ENCODE measurements at regions not wholly inside any gene's neighbourhood (a gene's known extent, or its start where the extent isn't known, plus 50 kb on each side); places are given as distances from the start of the nearest gene placed in this dataset.
A peak's percentile ranks its signal among the peaks of the same experiment; 100 is the strongest.

DNA sequence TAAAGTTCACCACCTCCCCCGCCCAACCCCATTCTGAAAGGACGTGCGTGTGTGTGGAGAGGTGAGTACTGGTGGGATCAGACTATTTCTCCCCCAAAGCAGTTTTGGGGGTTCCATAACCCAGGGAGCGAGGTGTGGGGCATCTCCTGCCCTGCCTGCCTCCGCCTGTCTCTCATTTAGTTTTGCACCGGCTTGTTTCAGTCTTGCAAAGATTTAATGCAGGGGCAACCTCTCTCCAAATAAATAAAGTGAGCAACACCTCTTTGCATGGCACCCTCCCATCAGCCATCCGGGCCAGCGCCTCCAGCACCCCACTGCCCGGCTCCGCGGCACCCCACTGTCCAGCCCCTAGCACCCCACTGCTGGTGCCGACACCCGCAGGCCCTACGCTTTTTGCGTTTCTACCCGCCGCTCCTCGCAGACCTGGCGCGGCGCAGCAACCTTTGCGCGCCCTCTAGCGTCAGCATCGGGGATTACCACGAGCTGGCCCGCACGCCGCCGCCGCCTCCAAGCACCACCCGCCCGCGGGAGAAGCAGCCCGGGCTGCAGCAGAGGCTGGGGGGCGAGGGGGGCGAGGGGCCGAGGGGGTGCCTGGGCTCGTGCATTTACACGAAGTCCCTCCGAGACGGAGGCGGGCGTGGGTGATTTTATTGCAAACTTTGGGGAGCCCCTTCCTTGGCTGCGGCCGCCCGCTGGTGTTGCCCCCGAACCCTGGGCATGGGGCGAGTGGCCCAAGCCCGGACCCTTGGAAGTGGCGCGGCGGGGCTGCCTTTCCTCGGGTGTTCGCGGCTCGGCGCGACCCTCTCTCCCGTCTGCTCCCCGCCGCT lies 55.8 kb upstream of the VRK1 start:
- TF ChIP-seq, protein P1, sequence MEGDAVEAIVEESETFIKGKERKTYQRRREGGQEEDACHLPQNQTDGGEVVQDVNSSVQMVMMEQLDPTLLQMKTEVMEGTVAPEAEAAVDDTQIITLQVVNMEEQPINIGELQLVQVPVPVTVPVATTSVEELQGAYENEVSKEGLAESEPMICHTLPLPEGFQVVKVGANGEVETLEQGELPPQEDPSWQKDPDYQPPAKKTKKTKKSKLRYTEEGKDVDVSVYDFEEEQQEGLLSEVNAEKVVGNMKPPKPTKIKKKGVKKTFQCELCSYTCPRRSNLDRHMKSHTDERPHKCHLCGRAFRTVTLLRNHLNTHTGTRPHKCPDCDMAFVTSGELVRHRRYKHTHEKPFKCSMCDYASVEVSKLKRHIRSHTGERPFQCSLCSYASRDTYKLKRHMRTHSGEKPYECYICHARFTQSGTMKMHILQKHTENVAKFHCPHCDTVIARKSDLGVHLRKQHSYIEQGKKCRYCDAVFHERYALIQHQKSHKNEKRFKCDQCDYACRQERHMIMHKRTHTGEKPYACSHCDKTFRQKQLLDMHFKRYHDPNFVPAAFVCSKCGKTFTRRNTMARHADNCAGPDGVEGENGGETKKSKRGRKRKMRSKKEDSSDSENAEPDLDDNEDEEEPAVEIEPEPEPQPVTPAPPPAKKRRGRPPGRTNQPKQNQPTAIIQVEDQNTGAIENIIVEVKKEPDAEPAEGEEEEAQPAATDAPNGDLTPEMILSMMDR (IDR thresholded peaks at IDR 0.05; ENCODE audit: insufficient read depth, low read depth, low read length, missing control alignments) = peak; percentile 67
- peak overlapping the region; percentile 45 for H3K4me3 ChIP-seq (ENCODE audit: low read length)
- peak; percentile 50 for DNase-seq (ENCODE audit: low read depth)

DNA sequence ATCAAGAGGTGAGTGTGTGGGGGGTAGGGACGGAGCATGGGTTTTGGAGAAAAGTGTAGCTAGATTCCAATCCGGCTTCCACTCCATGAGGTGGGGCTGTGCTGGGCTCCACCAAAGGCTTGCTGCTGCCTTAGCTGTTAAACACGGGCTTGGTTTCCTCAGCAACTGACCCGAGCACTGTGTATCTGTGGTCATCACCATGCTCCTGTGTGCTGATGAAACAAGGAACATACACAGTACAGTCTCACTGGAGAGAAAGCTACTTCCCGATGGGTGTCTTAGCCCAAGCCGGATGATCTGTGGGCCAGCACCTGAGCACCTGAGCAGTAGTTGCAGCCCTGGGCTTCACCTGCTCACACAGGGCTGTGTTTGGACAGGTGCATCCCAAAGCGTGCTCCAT lies 52.9 kb upstream of the VRK1 start:
- TF ChIP-seq, protein P1 (IDR thresholded peaks at IDR 0.05; ENCODE audit: insufficient read depth, low read depth, low read length, missing control alignments) = no peak
- no peak overlapping the region for H3K4me3 ChIP-seq (ENCODE audit: low read length)
- DNase-seq (ENCODE audit: low read depth) = no peak

DNA sequence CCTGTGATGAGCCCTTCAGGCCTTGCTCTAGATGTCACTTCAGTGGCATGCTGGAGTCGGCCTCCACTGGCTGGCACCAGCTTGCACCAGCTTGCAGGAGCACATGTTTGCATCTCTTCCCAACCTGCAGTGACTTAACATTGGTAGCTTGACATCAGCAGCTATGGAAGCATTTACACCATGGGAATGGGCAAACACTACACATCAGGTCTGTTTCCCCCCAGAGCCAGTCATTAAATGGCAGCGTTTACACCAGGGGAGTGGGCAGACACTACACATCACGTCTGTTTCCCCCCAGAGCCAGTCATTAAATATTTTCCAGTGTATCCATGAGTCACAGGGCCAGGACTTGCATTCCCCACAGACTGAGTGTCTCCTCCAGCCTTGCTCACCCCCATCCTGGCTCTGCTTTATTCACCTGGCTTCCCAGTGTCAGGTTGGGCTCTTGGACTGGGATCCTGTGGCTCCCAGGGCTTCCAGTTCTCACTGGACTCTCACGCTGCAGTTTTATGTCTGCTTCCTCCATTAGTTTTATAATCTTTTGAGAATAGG lies 51.6 kb upstream of the VRK1 start:
- no peak overlapping the region for H3K4me3 ChIP-seq (ENCODE audit: low read length)
- DNase-seq (ENCODE audit: low read depth) = peak; percentile 15
- TF ChIP-seq, protein P1 (IDR thresholded peaks at IDR 0.05; ENCODE audit: insufficient read depth, low read depth, low read length, missing control alignments) = no peak

DNA sequence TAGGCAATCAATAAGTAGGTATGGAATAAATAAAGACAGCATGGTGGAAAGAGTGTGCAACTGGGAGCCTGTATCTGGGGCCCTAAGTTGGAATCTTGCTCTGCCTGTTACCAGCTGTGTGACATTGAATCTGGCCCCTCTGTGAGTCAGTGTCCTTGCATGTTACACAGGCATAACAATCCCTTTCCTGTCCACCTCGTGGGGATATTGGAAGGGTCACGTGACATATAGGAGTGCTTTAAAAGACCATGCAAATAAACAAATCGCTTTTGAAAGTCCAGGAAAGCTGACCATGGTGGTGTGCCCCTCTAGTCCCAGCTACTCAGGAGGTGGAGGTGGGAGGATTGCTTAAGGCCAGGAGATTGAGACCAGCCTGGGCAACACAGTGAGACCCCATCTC lies 51.1 kb upstream of the VRK1 start:
- H3K4me3 ChIP-seq (ENCODE audit: low read length) = no peak overlapping the region
- TF ChIP-seq, protein P1 (IDR thresholded peaks at IDR 0.05; ENCODE audit: insufficient read depth, low read depth, low read length, missing control alignments) = no peak
- no peak for DNase-seq (ENCODE audit: low read depth)

GRCh38 chr14:96747006-96747405 lies 50.2 kb upstream of the VRK1 start:
- TF ChIP-seq, protein P1 (IDR thresholded peaks at IDR 0.05; ENCODE audit: insufficient read depth, low read depth, low read length, missing control alignments) = no peak
- H3K4me3 ChIP-seq (ENCODE audit: low read length) = no peak overlapping the region
- no peak for DNase-seq (ENCODE audit: low read depth)

All from epithelial cell of esophagus (primary cell).